Smooth muscle cell (in vitro differentiated cells): ENCODE measurements at regions not wholly inside any gene's neighbourhood (a gene's known extent, or its start where the extent isn't known, plus 50 kb on each side); places are given as distances from the start of the nearest gene placed in this dataset.

Experiments used
- DNase-seq: peaks from one replicate; lab custom pipeline; 2025; ENCODE audit not compliant: unreplicated experiment; lab: John Stamatoyannopoulos, UW
- H2AFZ ChIP-seq: fragments of 200-600 bp; sonication (generic); 2 replicates; pipeline ENCODE4 v1.6.0; 2016; ENCODE audit warnings: antibody characterized with exemption, low read depth, mild to moderate bottlenecking
- H3F3A ChIP-seq: fragments of 200-600 bp; sonication (generic); 2 replicates; pipeline ENCODE4 v1.6.0; 2017; ENCODE audit warnings: antibody characterized with exemption, low read depth
- H3K27ac ChIP-seq: fragments of 200-600 bp; sonication (generic); 2 replicates; pipeline ENCODE4 v1.5.1; 2016; ENCODE audit warnings: low read depth, mild to moderate bottlenecking
- H3K27me3 ChIP-seq: fragments of 200-600 bp; sonication (generic); 2 replicates; pipeline ENCODE4 v1.6.1; 2016; ENCODE audit warnings: low read depth, mild to moderate bottlenecking
- H3K36me3 ChIP-seq: fragments of 200-600 bp; sonication (generic); 2 replicates; pipeline ENCODE4 v1.5.1; 2016; ENCODE audit warnings: low read depth
- H3K4me1 ChIP-seq: fragments of 200-600 bp; sonication (generic); 2 replicates; pipeline ENCODE4 v1.5.1; 2016; ENCODE audit warnings: low read depth
- H3K4me2 ChIP-seq: fragments of 200-600 bp; sonication (generic); 2 replicates; pipeline ENCODE4 v1.6.0; 2016; ENCODE audit warnings: mild to moderate bottlenecking
- H3K4me3 ChIP-seq: fragments of 200-600 bp; sonication (generic); 2 replicates; pipeline ENCODE4 v1.5.1; 2016; ENCODE audit warnings: mild to moderate bottlenecking
- H3K79me2 ChIP-seq: fragments of 200-600 bp; sonication (generic); 2 replicates; pipeline ENCODE4 v1.6.0; 2016; ENCODE audit warnings: low read depth, mild to moderate bottlenecking
- H3K9ac ChIP-seq: fragments of 200-600 bp; sonication (generic); 2 replicates; pipeline ENCODE4 v1.6.0; 2016; ENCODE audit warnings: low read depth
- H3K9me3 ChIP-seq: fragments of 200-600 bp; sonication (generic); replicated peaks from 2 replicates; pipeline ENCODE4 v1.5.1; 2016; ENCODE audit warnings: low read depth
- H4K20me1 ChIP-seq: fragments of 200-600 bp; sonication (generic); 2 replicates; pipeline ENCODE4 v1.6.0; 2016; ENCODE audit warnings: low read depth
- CTCF ChIP-seq: fragments of 200-600 bp; sonication (generic); IDR thresholded peaks from 2 replicates; pipeline ENCODE4 v1.5.1; 2017; ENCODE audit warnings: borderline replicate concordance, mild to moderate bottlenecking, antibody characterized with exemption; ENCODE audit not compliant: insufficient read depth, poor library complexity, severe bottlenecking
- WGBS: methylation state at CpG from one replicate; pipeline ENCODE4 v1.1.7; 2016; ENCODE audit warnings: low lambda C conversion rate; 5-methylcytosine and 5-hydroxymethylcytosine counted together

- no peaks in the 10 kb centered on the region for H3K36me3 ChIP-seq
- no peak for DNase-seq
- H3K4me2 ChIP-seq: peak overlapping the region; percentile 33
- no peaks in the 10 kb centered on the region for H4K20me1 ChIP-seq
- H2AFZ ChIP-seq: no peak overlapping the region
- H3K4me3 ChIP-seq: no peak overlapping the region
- H3K9ac ChIP-seq: no peak overlapping the region
- no peaks in the 10 kb centered on the region for H3K9me3 ChIP-seq
- 47% methylated on average over 3 of the region's 3 CpGs for WGBS
- H3K27me3 ChIP-seq: no peaks in the 10 kb centered on the region
- peaks cover 17% of the 10 kb centered on the region for H3K4me1 ChIP-seq
- no peak overlapping the region for H3K27ac ChIP-seq
- TF ChIP-seq CTCF: no peak
- H3F3A ChIP-seq: no peaks in the 10 kb centered on the region
- no peaks in the 10 kb centered on the region for H3K79me2 ChIP-seq
Observed at GRCh38 chr12:98402091-98402490, 113.3 kb upstream of the TMPO start.

- Histone ChIP-seq H3K4me3 (no peak overlapping the region), H3F3A (no peaks in the 10 kb centered on the region), H3K4me1 (peaks cover 17% of the 10 kb centered on the region), H3K27ac (no peak overlapping the region), H4K20me1 (no peaks in the 10 kb centered on the region), H3K36me3 (no peaks in the 10 kb centered on the region), H3K79me2 (no peaks in the 10 kb centered on the region), H3K9ac (no peak overlapping the region), H3K4me2 (no peak overlapping the region), H3K9me3 (no peaks in the 10 kb centered on the region), H3K27me3 (no peaks in the 10 kb centered on the region), H2AFZ (no peak overlapping the region)
- no peak for DNase-seq
- 91% methylated on average over 3 of the region's 3 CpGs for WGBS
- no peak for TF ChIP-seq CTCF
Observed at GRCh38 chr12:98402671-98403070, 112.7 kb upstream of the TMPO start.

GRCh38 chr12:98403385-98403784 lies 112.0 kb upstream of the TMPO start:
- no peaks in the 10 kb centered on the region for H3K27me3 ChIP-seq
- no peaks in the 10 kb centered on the region for H3K36me3 ChIP-seq
- H3K4me3 ChIP-seq: no peak overlapping the region
- H3K4me2 ChIP-seq: no peak overlapping the region
- no peaks in the 10 kb centered on the region for H4K20me1 ChIP-seq
- no peaks in the 10 kb centered on the region for H3K79me2 ChIP-seq
- H3K27ac ChIP-seq: no peak overlapping the region
- no peaks in the 10 kb centered on the region for H3F3A ChIP-seq
- H3K4me1 ChIP-seq: peaks cover 17% of the 10 kb centered on the region
- WGBS: 97% methylated on average over 1 of the region's 1 CpG
- H2AFZ ChIP-seq: no peak overlapping the region
- DNase-seq: no peak
- H3K9ac ChIP-seq: no peak overlapping the region
- no peaks in the 10 kb centered on the region for H3K9me3 ChIP-seq
- no peak for TF ChIP-seq CTCF

- no peaks in the 10 kb centered on the region for H3K36me3 ChIP-seq
- peaks cover 15% of the 10 kb centered on the region for H3K4me1 ChIP-seq
- H3K79me2 ChIP-seq: no peaks in the 10 kb centered on the region
- WGBS: 81% methylated on average over 5 of the region's 5 CpGs
- no peak overlapping the region for H3K4me2 ChIP-seq
- H3K27me3 ChIP-seq: no peaks in the 10 kb centered on the region
- H3K27ac ChIP-seq: no peak overlapping the region
- H4K20me1 ChIP-seq: no peaks in the 10 kb centered on the region
- no peak overlapping the region for H2AFZ ChIP-seq
- H3K9ac ChIP-seq: no peak overlapping the region
- H3F3A ChIP-seq: no peaks in the 10 kb centered on the region
- DNase-seq: no peak
- TF ChIP-seq CTCF: no peak
- H3K9me3 ChIP-seq: no peaks in the 10 kb centered on the region
- H3K4me3 ChIP-seq: no peak overlapping the region
Observed at GRCh38 chr12:98403936-98404335, 111.5 kb upstream of the TMPO start.
